CD4-positive, alpha-beta T cell treated with Interleukin-4 for 1 hour (primary cell): ENCODE measurements at regions not wholly inside any gene's neighbourhood (a gene's known extent, or its start where the extent isn't known, plus 50 kb on each side); places are given as distances from the start of the nearest gene placed in this dataset.

Source experiments
- DNase-seq, 2 donors: peaks; one replicate each; pipeline ENCODE4 v3.0.0-alpha.2; 2020 to 2022

DNA sequence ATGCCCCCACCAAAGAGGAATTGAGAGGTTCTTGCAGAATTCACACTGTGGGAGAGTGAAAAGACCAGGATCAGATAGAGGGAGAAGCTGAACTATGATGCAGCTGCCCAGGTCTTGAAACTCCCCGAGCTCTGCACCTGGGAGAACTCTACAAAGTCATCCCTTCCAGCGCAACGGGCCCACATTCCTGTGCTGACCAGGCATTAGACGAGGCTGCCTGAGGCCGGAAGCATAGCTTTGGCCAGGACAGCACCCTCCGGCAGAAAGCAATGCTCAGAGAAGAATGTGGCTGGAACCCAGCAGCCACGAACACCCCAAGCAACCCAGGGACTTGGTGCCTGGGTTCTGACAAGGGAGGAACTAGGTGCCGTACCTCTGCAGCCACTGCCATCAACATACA lies 281.5 kb upstream of the CDH4 start:
- no peak for DNase-seq

DNA sequence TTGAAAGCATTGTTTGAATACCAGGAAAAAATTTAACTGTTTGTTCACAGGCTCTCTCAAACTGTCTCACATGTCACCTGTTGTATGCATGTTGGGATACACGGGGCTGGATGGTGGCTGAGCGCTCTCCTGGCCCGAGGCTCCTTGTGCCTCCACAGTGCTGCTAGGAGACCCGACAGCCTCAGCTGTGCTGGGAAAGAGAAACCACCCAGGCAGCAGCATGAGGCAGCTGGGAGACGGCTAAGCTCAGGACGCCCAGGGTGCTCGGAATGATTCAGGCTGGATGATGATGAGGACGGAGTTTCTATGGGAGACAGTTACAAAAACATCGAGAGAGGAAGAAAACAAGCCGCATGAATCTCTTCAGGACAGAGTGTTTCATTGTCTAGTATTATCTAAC lies 278.0 kb upstream of the CDH4 start:
- no peak for DNase-seq

DNA sequence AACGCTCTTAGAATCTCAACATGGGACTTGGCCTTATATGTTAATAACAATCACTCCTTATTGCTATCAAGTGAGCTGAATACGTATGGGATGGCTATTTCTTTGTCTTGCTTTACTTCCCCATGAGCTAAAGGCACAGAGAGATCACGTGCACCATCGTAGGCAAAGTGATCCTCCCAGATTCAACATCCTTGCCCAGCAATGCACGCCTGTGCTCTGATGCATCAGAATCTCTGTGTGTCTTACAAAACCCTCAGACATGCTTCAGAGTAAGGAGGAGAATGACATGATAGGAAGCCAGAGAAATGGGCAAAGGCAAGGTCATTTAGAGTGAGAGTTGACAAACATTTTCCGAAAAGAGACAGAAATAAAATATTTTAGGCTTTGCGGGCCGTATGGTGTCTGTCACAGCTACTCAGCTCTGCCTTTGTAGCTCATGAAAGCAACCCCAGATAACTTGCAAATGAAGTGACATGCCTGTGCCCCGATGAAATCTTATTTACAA lies 277.6 kb upstream of the CDH4 start:
- DNase-seq: no peak

- DNase-seq: no peak
These were observed 275.9 kb upstream of the CDH4 start for GRCh38 chr20:60976139-60976538.

DNA sequence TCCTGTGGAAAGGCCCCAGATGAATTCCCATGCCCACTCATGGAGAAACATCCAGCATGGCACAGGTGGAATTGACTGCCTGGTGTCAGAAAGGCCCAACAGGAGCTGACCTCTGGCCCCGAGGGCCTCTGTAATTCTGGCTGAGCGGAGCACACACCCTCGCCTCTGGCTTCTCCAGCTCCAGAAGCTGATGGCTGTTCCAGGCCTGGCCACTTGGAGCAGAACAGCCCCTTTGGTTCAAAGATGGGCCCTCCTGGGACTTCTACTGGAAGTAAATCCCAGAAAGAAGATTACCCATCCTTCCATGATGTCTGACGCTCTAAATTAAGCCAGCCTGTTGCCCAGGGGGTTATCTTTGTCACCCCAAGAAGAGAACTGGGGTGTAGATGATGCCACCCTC lies 275.1 kb upstream of the CDH4 start:
- DNase-seq: no peak

- DNase-seq: no peak
These were observed 274.2 kb upstream of the CDH4 start for GRCh38 chr20:60977901-60978300.

- DNase-seq: no peak
These were observed 267.4 kb upstream of the CDH4 start for GRCh38 chr20:60984666-60985065.

DNA sequence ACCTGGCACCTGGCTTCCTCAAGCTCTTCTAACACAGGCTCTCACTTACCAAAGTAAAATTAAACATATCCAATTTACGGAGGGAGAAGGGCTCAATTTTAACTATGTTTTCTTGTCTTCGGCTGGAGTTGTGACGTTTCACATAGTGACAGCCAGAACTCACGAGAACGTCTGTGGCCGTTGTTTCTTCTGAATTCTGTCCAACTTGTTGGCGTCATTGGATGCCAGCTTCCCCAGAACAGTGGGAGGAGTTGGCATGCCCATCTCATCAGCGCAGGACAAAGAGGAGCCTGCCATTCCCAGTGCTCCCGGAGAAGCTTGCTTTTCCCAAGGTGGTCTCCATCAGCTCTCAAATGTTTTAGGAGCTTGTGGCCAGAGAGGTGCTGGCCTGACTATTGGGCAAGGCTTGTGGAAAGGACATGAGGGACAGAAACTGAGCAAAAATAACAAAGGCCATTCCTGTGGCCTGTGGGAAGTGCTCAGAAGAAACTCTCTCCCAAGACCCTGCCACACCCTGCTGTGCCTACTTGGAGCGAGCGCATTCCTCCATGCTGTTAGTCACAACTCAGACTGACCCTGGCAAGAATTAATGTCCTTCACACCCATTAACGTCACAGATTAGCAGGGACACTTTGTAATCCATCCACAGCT lies 265.4 kb upstream of the CDH4 start:
- DNase-seq: no peak

DNA sequence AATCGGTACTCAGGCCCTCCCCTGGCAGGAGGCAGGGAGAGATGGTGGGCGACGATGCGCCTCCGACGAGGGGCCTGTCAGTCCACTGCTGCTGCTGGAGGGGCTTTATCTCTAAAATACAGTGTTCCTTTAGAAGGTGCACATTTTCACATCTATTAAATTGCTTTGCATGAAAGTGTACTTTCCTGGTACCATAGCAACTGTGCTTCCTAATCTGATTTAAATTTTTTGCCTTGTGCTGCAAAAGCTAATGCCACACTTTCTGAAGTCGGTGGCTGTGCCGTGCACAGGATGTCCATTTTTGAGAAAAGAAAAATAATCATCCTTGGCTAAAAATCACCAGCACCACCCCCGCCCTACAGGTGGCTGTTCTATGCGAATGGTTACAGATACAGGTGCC lies 262.0 kb upstream of the CDH4 start:
- DNase-seq: no peak

- DNase-seq: no peak
These were observed 261.4 kb upstream of the CDH4 start for GRCh38 chr20:60990643-60991042.

GRCh38 chr20:60993433-60994044 lies 258.5 kb upstream of the CDH4 start:
- no peak for DNase-seq

DNA sequence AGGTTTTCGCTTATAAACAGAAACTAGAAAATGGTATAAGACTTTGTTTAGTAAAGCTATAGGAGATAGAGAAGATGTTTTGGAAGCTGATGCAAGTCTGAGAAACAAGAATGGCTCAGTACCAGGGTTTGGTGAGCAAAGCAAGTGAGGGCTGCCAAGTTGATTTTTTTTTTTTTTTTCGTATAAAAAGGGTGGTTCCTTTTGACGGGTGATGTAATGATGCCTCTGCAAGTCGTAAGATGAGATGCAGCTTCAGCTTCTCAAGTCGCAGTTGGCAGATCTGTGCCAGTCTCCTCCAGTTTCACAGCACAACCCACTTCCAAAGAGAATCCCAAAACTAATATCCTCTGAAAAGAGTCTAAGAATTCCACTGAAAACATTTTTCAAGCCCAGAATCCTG lies 252.8 kb upstream of the CDH4 start:
- DNase-seq: no peak

GRCh38 chr20:61002090-61002489 lies 250.0 kb upstream of the CDH4 start:
- DNase-seq: no peak

GRCh38 chr20:61014491-61014890 lies 237.6 kb upstream of the CDH4 start:
- no peak for DNase-seq

DNA sequence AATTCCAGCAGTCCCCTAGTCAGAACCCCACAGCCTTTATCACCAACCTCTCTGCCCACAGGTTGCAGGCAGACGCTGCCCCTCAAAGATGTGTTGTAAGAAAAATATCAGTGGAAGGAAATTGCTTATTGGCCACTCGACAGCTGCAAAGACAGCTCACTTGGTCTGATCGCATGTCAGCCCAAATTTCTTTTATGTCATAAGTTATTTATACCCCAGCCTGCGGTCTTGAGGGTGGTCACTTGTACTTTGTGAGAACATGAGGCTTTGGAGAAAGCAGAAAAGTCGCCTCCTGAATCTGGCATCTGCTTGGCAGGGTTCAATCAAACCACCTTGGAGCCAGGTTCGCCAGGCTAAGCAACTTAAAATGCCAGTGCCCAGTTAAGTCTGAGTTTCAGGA lies 236.5 kb upstream of the CDH4 start:
- DNase-seq: no peak

DNA sequence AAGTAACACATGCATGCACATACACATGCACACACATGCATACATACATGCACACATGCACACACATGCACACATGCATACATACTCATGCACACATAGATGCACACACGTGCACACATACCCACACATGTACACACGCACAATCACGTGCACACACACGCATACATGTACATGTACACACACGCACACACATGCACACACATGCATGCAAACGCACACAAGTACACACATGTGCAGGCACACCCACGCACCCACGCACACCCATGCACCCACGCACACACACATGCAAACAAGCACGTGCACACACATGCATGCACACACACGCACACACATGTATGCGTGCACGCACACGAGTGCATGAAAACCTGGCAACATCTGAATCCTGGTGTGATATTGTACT lies 232.7 kb upstream of the CDH4 start:
- no peak for DNase-seq

GRCh38 chr20:61023612-61024011 lies 228.4 kb upstream of the CDH4 start:
- DNase-seq: no peak

GRCh38 chr20:61024390-61024789 lies 227.7 kb upstream of the CDH4 start:
- DNase-seq: no peak

- DNase-seq: no peak
These were observed 226.5 kb upstream of the CDH4 start for GRCh38 chr20:61025536-61025935.

GRCh38 chr20:61026173-61026572 lies 225.9 kb upstream of the CDH4 start:
- no peak for DNase-seq

GRCh38 chr20:61026731-61027130 lies 225.3 kb upstream of the CDH4 start:
- no peak for DNase-seq

GRCh38 chr20:61027218-61027617 lies 224.8 kb upstream of the CDH4 start:
- DNase-seq: no peak

- DNase-seq: no peak
These were observed 221.9 kb upstream of the CDH4 start for GRCh38 chr20:61030130-61030529.

- no peak for DNase-seq
These were observed 220.8 kb upstream of the CDH4 start for GRCh38 chr20:61031101-61031830.
